GM13976 (cell line): ENCODE measurements at regions not wholly inside any gene's neighbourhood (a gene's known extent, or its start where the extent isn't known, plus 50 kb on each side); places are given as distances from the start of the nearest gene placed in this dataset.

Experiments used
- DNase-seq: peaks from one replicate; pipeline ENCODE4 v3.0.0; 2012; ENCODE audit warnings: low spot score
- CTCF ChIP-seq: IDR thresholded peaks from 2 replicates; pipeline ENCODE4 v1.5.1; 2012; ENCODE audit warnings: borderline replicate concordance, mild to moderate bottlenecking; ENCODE audit not compliant: insufficient read depth; ENCODE audit errors: extremely low read depth, missing control alignments, control extremely low read depth
- in situ Hi-C: fragments of 300-500 bp; cut with MboI; formaldehyde crosslinking; loops from one replicate; pipeline ENCODE4 v1.12.0; 2022; ENCODE audit warnings: low sequenced_read_pairs, mixed read lengths, inconsistent platforms; ENCODE audit not compliant: unreplicated experiment

GRCh38 chr14:100671386-100671901 is 55.2 kb upstream of the DLK1 start:
- no peak for DNase-seq
- in situ Hi-C loops: no loop called here
- TF ChIP-seq CTCF: no peak

- TF ChIP-seq CTCF: no peak
- in situ Hi-C loops: no loop called here
- no peak for DNase-seq
Measured at GRCh38 chr14:100671906-100672305, 54.8 kb upstream of the DLK1 start.

GRCh38 chr14:100673085-100673806 is 53.4 kb upstream of the DLK1 start:
- DNase-seq: no peak
- in situ Hi-C loops: no loop called here
- no peak for TF ChIP-seq CTCF

DNA sequence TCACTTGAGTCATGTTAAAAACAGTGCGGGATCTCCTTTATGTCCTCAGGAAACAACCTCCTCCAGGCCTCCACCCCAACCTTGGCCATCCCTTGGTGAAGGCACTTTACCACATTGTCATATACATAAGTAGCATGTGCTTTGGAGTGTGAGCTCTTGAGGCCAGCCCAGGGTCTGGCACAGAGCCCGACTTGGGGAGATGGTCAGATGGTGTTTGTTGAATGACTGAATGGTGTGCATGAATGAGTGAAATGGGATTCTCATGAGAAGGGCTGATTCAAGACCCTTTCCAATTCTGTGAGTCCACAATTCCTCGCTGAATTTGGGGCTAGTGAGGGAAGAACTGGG is 52.9 kb upstream of the DLK1 start:
- no peak for TF ChIP-seq CTCF
- in situ Hi-C loops: no loop called here
- no peak for DNase-seq

DNA sequence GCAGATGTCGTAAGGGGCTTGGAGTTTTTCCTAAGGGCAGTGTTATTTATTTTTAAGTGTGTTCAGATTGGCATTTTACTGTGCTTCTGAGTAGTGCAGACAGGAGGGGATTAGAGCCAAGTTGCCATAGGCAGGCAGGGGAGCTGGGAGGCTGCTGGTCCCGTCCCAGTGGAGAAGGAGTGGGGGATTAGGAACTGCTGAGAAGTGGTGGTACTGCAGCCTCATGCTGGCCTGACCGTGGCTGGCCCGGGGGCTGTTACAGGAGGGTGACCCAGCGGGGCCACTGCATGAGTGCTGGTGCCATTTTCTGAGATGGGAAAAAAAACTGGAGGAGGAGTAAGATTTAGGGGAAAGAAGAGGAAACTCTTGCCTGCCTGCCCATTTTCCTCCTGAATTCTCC is 52.3 kb upstream of the DLK1 start:
- TF ChIP-seq CTCF: no peak
- no peak for DNase-seq
- in situ Hi-C loops: no loop called here

DNA sequence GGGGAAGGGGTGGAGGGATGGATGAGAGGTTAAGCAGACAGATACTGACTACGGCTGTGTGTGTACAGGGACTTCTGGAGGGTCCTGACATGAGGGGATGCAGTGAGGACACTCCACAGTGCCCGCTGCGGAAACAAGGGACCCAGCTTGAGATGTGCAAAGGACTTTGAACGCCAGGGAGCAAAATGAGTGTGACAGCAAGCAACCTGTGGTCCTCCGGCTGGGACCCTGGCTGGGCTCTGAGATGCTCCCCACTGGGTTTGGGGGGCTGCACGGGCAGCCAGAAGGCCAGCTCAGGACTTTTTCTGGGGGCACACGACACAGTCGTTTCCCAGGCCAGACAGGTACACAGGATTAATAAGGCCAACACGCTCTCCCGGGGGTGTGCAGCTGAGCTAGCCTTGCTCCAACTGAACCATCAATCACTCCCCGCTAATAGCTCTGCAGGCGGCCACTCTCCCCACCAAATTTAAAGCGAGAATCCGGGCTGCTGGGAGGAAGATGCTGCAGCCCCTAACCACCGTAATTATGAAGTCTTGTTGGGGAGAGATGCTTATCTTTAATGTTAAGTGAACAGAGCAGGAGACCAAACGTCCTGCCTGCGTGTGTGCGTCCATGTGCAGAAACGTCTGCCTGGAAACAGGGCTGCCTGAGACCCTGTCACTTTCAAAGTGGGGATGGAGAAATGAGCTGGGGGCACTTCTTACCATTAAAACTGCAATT is 51.6 kb upstream of the DLK1 start:
- no peak for TF ChIP-seq CTCF
- in situ Hi-C loops: no loop called here
- DNase-seq: no peak
